CD14-positive monocyte (primary cell): ENCODE measurements at regions not wholly inside any gene's neighbourhood (a gene's known extent, or its start where the extent isn't known, plus 50 kb on each side); places are given as distances from the start of the nearest gene placed in this dataset.

Experiments
- DNase-seq, 3 donors: peaks; one replicate each; pipeline ENCODE4 v3.0.0-alpha.2; 2011 to 2022
- H2AFZ ChIP-seq: 2 replicates; pipeline ENCODE4 v1.6.0; 2012; ENCODE audit warnings: mild to moderate bottlenecking, low read depth, low read length, inconsistent platforms; ENCODE audit not compliant: insufficient read depth, poor library complexity, severe bottlenecking
- H3K27ac ChIP-seq, 2 donors: 1 replicate in 1 of 2; 2 replicates in 1 of 2; pipeline ENCODE4 v1.5.1; 2012 to 2013; ENCODE audit warnings: low read length in 2 of 2, control low read depth in 1 of 2, inconsistent platforms in 1 of 2, low read depth in 1 of 2, mild to moderate bottlenecking in 1 of 2
- H3K27me3 ChIP-seq, 2 donors: one replicate each; pipeline versions ENCODE4 v1.6.0 to v1.6.1; 2011 to 2013; ENCODE audit warnings: low read length in 2 of 2; ENCODE audit not compliant: control insufficient read depth in 2 of 2, insufficient read depth in 2 of 2
- H3K36me3 ChIP-seq, 2 donors: replicated peaks in 1 of 2; 1 replicate in 1 of 2; 2 replicates in 1 of 2; pipeline versions ENCODE4 v1.5.1 to v1.6.1; 2012 to 2013; ENCODE audit warnings: low read length in 2 of 2, control low read depth in 1 of 2, inconsistent platforms in 1 of 2, mild to moderate bottlenecking in 1 of 2; ENCODE audit not compliant: insufficient read depth in 2 of 2, control insufficient read depth in 1 of 2
- H3K4me1 ChIP-seq, 2 donors: 1 replicate in 1 of 2; 2 replicates in 1 of 2; pipeline versions ENCODE4 v1.5.1 to v1.6.1; 2012 to 2013; ENCODE audit warnings: low read length in 2 of 2, control low read depth in 1 of 2, inconsistent platforms in 1 of 2, mild to moderate bottlenecking in 1 of 2, moderate library complexity in 1 of 2; ENCODE audit not compliant: insufficient read depth in 2 of 2, control insufficient read depth in 1 of 2
- H3K4me2 ChIP-seq: replicated peaks from 2 replicates; pipeline ENCODE3; 2012; ENCODE audit warnings: low read length, moderate library complexity, mild to moderate bottlenecking; ENCODE audit not compliant: poor library complexity, severe bottlenecking; ENCODE audit errors: extremely low read depth
- H3K4me3 ChIP-seq, 3 experiments: fragments of 200-600 bp in 1 of 3; sonication (generic) in 1 of 3; replicated peaks in 1 of 3; 1 replicate in 2 of 3; 2 replicates in 1 of 3; pipeline ENCODE4 v1.5.1; 2011 to 2013; ENCODE audit warnings: low read length in 3 of 3, mild to moderate bottlenecking in 3 of 3, control low read depth in 2 of 3, low read depth in 2 of 3, inconsistent platforms in 1 of 3, moderate library complexity in 1 of 3
- H3K79me2 ChIP-seq: 2 replicates; pipeline ENCODE4 v1.6.0; 2012; ENCODE audit warnings: mild to moderate bottlenecking, control low read depth, inconsistent platforms, low read length, moderate library complexity; ENCODE audit not compliant: insufficient read depth
- H3K9ac ChIP-seq: 2 replicates; pipeline ENCODE4 v1.6.0; 2017; ENCODE audit warnings: low read length, mild to moderate bottlenecking; ENCODE audit not compliant: insufficient read depth, poor library complexity, severe bottlenecking
- H3K9me3 ChIP-seq, 2 donors: replicated peaks in 1 of 2; 1 replicate in 1 of 2; 2 replicates in 1 of 2; pipeline versions ENCODE4 v1.5.1 to v1.6.1; 2012 to 2013; ENCODE audit warnings: low read length in 2 of 2, control low read depth in 1 of 2; ENCODE audit not compliant: control insufficient read depth in 1 of 2, insufficient read depth in 1 of 2
- H4K20me1 ChIP-seq: 2 replicates; pipeline ENCODE4 v1.6.0; 2012; ENCODE audit warnings: mild to moderate bottlenecking, low read length, control low read depth, moderate library complexity; ENCODE audit not compliant: insufficient read depth
- H3K27ac Mint-ChIP-seq, 7 donors: one replicate each; pipeline ENCODE4 v1.8.0; 2020; ENCODE audit warnings: mild to moderate bottlenecking in 7 of 7, mixed read lengths in 7 of 7, moderate library complexity in 6 of 7, inconsistent platforms in 2 of 7
- H3K27me3 Mint-ChIP-seq, 3 donors: one replicate each; pipeline ENCODE4 v1.8.0; 2021 to 2022; ENCODE audit warnings: low read depth in 3 of 3, mild to moderate bottlenecking in 3 of 3, mixed read lengths in 3 of 3, moderate library complexity in 3 of 3, inconsistent platforms in 1 of 3
- H3K36me3 Mint-ChIP-seq, 2 donors: one replicate each; pipeline ENCODE4 v1.8.0; 2020; ENCODE audit warnings: mixed read lengths in 2 of 2, inconsistent platforms in 1 of 2, mild to moderate bottlenecking in 1 of 2
- H3K4me1 Mint-ChIP-seq: one replicate; pipeline ENCODE4 v1.8.0; 2020; ENCODE audit warnings: mild to moderate bottlenecking, mixed read lengths
- H3K4me3 Mint-ChIP-seq, 2 donors: one replicate each; pipeline ENCODE4 v1.8.0; 2020; ENCODE audit warnings: mild to moderate bottlenecking in 2 of 2, mixed read lengths in 2 of 2, moderate library complexity in 1 of 2
- H3K9me3 Mint-ChIP-seq, 7 donors: one replicate each; pipeline ENCODE4 v1.8.0; 2020 to 2022; ENCODE audit warnings: mixed read lengths in 7 of 7, mild to moderate bottlenecking in 6 of 7, moderate library complexity in 6 of 7, inconsistent platforms in 2 of 7
- whole genome bisulfite sequencing: methylation state at CpG from one replicate; pipeline ENCODE4 v1.1.5; 2013; ENCODE audit warnings: missing lambda C conversion rate; ENCODE audit not compliant: insufficient coverage; 5-methylcytosine and 5-hydroxymethylcytosine counted together
- intact Hi-C, 2 donors: fragments of 100-400 bp; cut with micrococcal nuclease; formaldehyde crosslinking; loops; one replicate each; pipeline versions ENCODE4 v1.15.0 to v1.15.1; 2023
- TF ChIP-seq, protein P1 (sequence below): fragments of 200-600 bp; IDR thresholded peaks from one replicate; pipeline ENCODE4 v1.8.0; 2022; ENCODE audit warnings: antibody characterized with exemption, mild to moderate bottlenecking

- Histone ChIP-seq H3K4me3 (no peak overlapping the region), H3K27ac (no peak overlapping the region), H3K4me2 (no peak overlapping the region), H3K9me3 (no peaks in the 10 kb centered on the region), H3K27me3 (no peaks in the 10 kb centered on the region), H3K4me1 (no peaks in the 10 kb centered on the region), H3K9ac (no peak overlapping the region), H4K20me1 (no peaks in the 10 kb centered on the region), H2AFZ (no peak overlapping the region), H3K79me2 (no peaks in the 10 kb centered on the region), H3K36me3 (no peaks in the 10 kb centered on the region)
- H3K9me3 Mint-ChIP-seq, result peaks cover 0 to 2% (median 0%) of the 10 kb centered on the region in 7 donors
- WGBS, result 71% methylated on average over 1 of the region's 4 CpGs
- DNase-seq, result no peak
- H3K36me3 Mint-ChIP-seq, result no peaks in the 10 kb centered on the region
- intact Hi-C loops, result no loop called here
- H3K4me1 Mint-ChIP-seq, result no peaks in the 10 kb centered on the region
- peaks cover 0 to 5% (median 0%) of the 10 kb centered on the region in 3 donors for H3K27me3 Mint-ChIP-seq
- TF ChIP-seq, protein P1, sequence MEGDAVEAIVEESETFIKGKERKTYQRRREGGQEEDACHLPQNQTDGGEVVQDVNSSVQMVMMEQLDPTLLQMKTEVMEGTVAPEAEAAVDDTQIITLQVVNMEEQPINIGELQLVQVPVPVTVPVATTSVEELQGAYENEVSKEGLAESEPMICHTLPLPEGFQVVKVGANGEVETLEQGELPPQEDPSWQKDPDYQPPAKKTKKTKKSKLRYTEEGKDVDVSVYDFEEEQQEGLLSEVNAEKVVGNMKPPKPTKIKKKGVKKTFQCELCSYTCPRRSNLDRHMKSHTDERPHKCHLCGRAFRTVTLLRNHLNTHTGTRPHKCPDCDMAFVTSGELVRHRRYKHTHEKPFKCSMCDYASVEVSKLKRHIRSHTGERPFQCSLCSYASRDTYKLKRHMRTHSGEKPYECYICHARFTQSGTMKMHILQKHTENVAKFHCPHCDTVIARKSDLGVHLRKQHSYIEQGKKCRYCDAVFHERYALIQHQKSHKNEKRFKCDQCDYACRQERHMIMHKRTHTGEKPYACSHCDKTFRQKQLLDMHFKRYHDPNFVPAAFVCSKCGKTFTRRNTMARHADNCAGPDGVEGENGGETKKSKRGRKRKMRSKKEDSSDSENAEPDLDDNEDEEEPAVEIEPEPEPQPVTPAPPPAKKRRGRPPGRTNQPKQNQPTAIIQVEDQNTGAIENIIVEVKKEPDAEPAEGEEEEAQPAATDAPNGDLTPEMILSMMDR, result no peak
- H3K27ac Mint-ChIP-seq, result no peak overlapping the region
- no peak overlapping the region for H3K4me3 Mint-ChIP-seq
These were observed 149.7 kb upstream of the NPHP3 start for GRCh38 chr3:132871956-132872355.

- no peak overlapping the region for H3K4me2 ChIP-seq
- no peaks in the 10 kb centered on the region for H3K27me3 ChIP-seq
- H4K20me1 ChIP-seq, result no peaks in the 10 kb centered on the region
- Mint-ChIP-seq H3K4me3 (no peak overlapping the region), H3K27me3 (no peaks in the 10 kb centered on the region), H3K9me3 (peaks cover 0 to 2% (median 0%) of the 10 kb centered on the region in 7 donors), H3K4me1 (no peaks in the 10 kb centered on the region), H3K36me3 (no peaks in the 10 kb centered on the region), H3K27ac (no peak overlapping the region)
- H3K36me3 ChIP-seq, result no peaks in the 10 kb centered on the region
- no peak overlapping the region for H3K9ac ChIP-seq
- H2AFZ ChIP-seq, result no peak overlapping the region
- H3K4me1 ChIP-seq, result no peaks in the 10 kb centered on the region
- TF ChIP-seq, protein P1, result no peak
- intact Hi-C loops, result no loop called here
- DNase-seq, result no peak
- H3K79me2 ChIP-seq, result no peaks in the 10 kb centered on the region
- no peak overlapping the region for H3K27ac ChIP-seq
- no peaks in the 10 kb centered on the region for H3K9me3 ChIP-seq
- WGBS, result 100% methylated on average over 2 of the region's 4 CpGs
- H3K4me3 ChIP-seq, result no peak overlapping the region
These were observed 148.3 kb upstream of the NPHP3 start for GRCh38 chr3:132870541-132870940.
